Gastroesophageal sphincter (tissue), 3 donors: ENCODE measurements at regions not wholly inside any gene's neighbourhood (a gene's known extent, or its start where the extent isn't known, plus 50 kb on each side); places are given as distances from the start of the nearest gene placed in this dataset.

Source experiments
- CTCF ChIP-seq, 4 experiments: fragments of 200-600 bp in 2 of 4; fragments of 450-650 bp in 2 of 4; sonication (generic) in 1 of 4; IDR thresholded peaks; one replicate each; pipeline ENCODE4 v1.5.1; 2017 to 2019; ENCODE audit warnings: antibody characterized with exemption in 4 of 4, mild to moderate bottlenecking in 2 of 4, moderate library complexity in 2 of 4
- EP300 ChIP-seq: sonication (generic); formaldehyde crosslinking; IDR thresholded peaks from one replicate; pipeline ENCODE4 v1.6.1; 2017; ENCODE audit warnings: antibody characterized with exemption, mild to moderate bottlenecking

GRCh38 chr17:68701046-68701445, 99.9 kb upstream of the FAM20A start:
- TF ChIP-seq EP300, result no peak
- TF ChIP-seq CTCF (IDR thresholded peaks at IDR 0.05), result no peak
